HL-60 (cell line): ENCODE measurements at regions not wholly inside any gene's neighbourhood (a gene's known extent, or its start where the extent isn't known, plus 50 kb on each side); places are given as distances from the start of the nearest gene placed in this dataset.

Experiments used
- DNase-seq, 2 experiments: peaks; one replicate each; pipeline ENCODE4 v3.0.0-alpha.2; 2010 to 2020; ENCODE audit warnings: low read depth in 1 of 2, low spot score in 1 of 2
- H3K27ac ChIP-seq: fragments of 250-450 bp; sonication (Bioruptor Pico); replicated peaks from 2 replicates; pipeline ENCODE4 v1.5.1; 2020; ENCODE audit warnings: mild to moderate bottlenecking, moderate library complexity
- H3K27me3 ChIP-seq: fragments of 250-450 bp; sonication (Bioruptor Pico); 2 replicates; pipeline ENCODE4 v1.5.1; 2021; ENCODE audit warnings: mild to moderate bottlenecking, moderate library complexity; ENCODE audit not compliant: insufficient read depth, poor library complexity, severe bottlenecking
- H3K4me3 ChIP-seq: replicated peaks from 2 replicates; pipeline ENCODE4 v1.5.1; 2011; ENCODE audit warnings: mild to moderate bottlenecking, control low read depth, low read length; ENCODE audit not compliant: insufficient read depth
- CTCF ChIP-seq: IDR thresholded peaks from one replicate; pipeline ENCODE4 v1.5.1; 2011; ENCODE audit warnings: low read length, control low read depth, inconsistent platforms; ENCODE audit not compliant: insufficient read depth
- GABPA ChIP-seq: IDR thresholded peaks from 2 replicates; pipeline ENCODE4 v1.6.1; 2012; ENCODE audit warnings: low read depth
- POLR2AphosphoS5 ChIP-seq: IDR thresholded peaks from 2 replicates; pipeline ENCODE4 v1.6.1; 2012; ENCODE audit warnings: low read depth
- REST ChIP-seq: IDR thresholded peaks from 2 replicates; pipeline ENCODE4 v1.6.1; 2012; ENCODE audit warnings: low read depth; ENCODE audit not compliant: insufficient replicate concordance
- SPI1 ChIP-seq: IDR thresholded peaks from 2 replicates; pipeline ENCODE4 v1.6.1; 2012; ENCODE audit warnings: low read depth, mild to moderate bottlenecking, borderline replicate concordance

GRCh38 chr9:108070861-108071260 is 581.3 kb upstream of the KLF4 start:
- no peak overlapping the region for H3K27ac ChIP-seq
- DNase-seq: no peak
- TF ChIP-seq CTCF: no peak
- TF ChIP-seq REST: no peak
- TF ChIP-seq GABPA: no peak
- no peak for TF ChIP-seq POLR2AphosphoS5
- no peak for TF ChIP-seq SPI1
- no peaks in the 10 kb centered on the region for H3K27me3 ChIP-seq
- no peak overlapping the region for H3K4me3 ChIP-seq

GRCh38 chr9:108069991-108070390 is 580.4 kb upstream of the KLF4 start:
- H3K4me3 ChIP-seq: no peak overlapping the region
- no peaks in the 10 kb centered on the region for H3K27me3 ChIP-seq
- no peak for TF ChIP-seq POLR2AphosphoS5
- no peak overlapping the region for H3K27ac ChIP-seq
- DNase-seq: no peak

- no peak overlapping the region for H3K4me3 ChIP-seq
- H3K27me3 ChIP-seq: no peaks in the 10 kb centered on the region
- no peak overlapping the region for H3K27ac ChIP-seq
- no peak for DNase-seq
- TF ChIP-seq CTCF (no peak), REST (no peak), SPI1 (no peak), GABPA (no peak), POLR2AphosphoS5 (no peak)
Observed at GRCh38 chr9:108062680-108063079, 573.1 kb upstream of the KLF4 start.

- TF ChIP-seq SPI1: no peak
- no peak for TF ChIP-seq GABPA
- TF ChIP-seq CTCF: no peak
- no peak for TF ChIP-seq REST
- TF ChIP-seq POLR2AphosphoS5: no peak
- no peak for DNase-seq
- Histone ChIP-seq H3K27ac (no peak overlapping the region), H3K4me3 (no peak overlapping the region), H3K27me3 (no peaks in the 10 kb centered on the region)
Observed at GRCh38 chr9:108060175-108060574, 570.6 kb upstream of the KLF4 start.
